GM04503 (cell line): ENCODE measurements at regions not wholly inside any gene's neighbourhood (a gene's known extent, or its start where the extent isn't known, plus 50 kb on each side); places are given as distances from the start of the nearest gene placed in this dataset.
A peak's percentile ranks its signal among the peaks of the same experiment; 100 is the strongest.
"Not testable (repeated sequence)": the region's sequence is repeated elsewhere in the genome, so short reads cannot be mapped to it uniquely, and the experiment has no call there.

ENCODE experiments used
- DNase-seq: peaks from one replicate; pipeline ENCODE4 v3.0.0-alpha.2; 2012; ENCODE audit warnings: low read depth

DNA sequence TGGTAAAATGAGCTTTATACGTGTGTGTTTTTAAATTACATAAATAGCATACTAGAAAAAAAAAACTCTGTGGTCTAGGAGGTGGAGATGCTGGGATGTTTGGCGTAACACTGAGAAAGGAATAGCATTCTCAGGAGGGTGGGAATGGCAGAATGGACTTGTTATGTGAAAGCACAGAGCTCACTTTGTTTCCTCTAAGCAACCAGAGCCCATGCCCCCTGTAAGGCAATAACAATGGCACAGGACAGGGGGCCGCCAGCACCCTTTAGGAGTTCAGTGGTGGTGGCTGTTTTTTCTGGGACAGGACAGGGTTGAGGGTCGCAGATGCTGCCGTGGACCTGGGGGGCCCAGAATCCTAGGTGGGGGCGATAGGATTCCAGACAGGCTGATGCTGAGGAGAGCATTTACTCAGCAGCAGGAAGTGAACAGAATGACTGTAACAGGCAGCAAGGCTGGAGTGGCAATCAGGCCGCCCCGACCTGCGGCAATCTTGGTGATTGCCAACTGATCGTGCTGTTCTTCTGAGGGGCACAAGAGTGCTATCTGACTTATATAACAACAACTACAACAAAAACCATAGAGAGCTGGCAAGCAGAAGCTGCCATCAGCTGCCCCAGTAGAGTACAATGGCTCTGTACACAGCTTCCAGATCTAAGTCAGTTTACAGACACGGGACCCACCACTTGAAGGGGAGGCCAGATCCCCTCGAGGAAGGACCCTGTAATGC is 160.4 kb downstream of the UACA start:
- DNase-seq: no peak

DNA sequence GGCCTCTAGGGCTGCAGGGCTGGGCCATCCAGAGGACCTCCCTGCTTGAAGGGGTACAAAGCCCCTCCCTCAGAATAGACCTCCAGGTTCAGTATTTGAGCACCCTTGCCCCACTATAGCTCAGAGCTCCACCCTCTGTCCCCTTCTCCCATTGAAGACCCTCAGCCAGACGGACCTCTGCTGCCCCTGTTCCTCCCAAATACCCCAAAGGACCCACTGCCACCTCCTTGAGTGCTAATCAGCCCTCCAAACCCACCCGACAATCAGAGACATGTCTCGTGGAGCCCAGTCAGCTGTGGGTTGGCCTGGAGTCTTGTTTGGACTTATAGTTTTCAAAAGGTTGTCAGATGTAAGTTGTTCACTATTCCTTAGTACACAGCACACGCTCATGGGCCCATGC is 161.1 kb downstream of the UACA start:
- no peak for DNase-seq

DNA sequence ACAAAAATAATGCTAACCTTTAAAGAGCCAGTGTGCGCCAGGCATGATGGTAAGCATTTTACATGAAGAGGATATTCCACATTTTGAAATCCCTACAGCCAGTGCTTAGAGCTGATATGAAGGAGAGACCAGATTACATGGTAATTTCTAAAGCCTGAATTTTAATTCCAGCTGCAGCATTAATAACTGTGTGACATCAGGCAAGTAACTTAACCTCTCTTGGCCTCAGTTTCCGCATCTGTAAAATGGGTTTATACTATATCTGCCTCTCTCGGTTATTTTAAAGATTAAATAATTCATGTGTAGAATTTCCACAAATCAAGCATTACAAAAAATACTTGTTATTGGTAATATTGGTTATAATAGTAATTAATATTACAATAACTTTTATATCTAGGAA is 165.4 kb downstream of the UACA start:
- no peak for DNase-seq

DNA sequence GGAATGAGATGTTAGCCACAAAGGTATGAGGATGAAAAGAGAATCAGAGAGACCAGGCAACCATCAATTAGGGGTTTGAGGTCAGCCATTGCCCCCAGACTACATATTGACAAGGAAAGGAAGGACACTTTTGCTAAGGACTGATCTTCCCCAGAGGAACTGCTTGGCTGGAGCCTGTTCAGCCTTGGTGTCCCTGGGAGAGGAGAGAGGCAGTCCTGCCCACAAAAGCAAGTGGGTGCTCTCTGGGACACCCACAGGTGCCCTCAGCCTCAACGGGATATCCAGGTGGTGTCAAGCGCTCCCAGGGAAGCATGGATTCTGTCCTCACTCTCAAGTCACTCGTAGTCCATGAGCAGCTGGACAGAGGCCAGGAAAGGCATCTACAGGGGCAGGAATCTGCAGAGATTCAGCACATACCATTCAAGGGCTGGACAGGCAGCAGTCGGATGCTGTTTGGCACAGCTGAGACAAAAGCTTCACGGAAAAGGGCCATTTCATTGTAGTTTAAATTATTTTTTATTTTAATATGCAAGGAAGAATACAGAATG is 166.2 kb downstream of the UACA start:
- DNase-seq: no peak

DNA sequence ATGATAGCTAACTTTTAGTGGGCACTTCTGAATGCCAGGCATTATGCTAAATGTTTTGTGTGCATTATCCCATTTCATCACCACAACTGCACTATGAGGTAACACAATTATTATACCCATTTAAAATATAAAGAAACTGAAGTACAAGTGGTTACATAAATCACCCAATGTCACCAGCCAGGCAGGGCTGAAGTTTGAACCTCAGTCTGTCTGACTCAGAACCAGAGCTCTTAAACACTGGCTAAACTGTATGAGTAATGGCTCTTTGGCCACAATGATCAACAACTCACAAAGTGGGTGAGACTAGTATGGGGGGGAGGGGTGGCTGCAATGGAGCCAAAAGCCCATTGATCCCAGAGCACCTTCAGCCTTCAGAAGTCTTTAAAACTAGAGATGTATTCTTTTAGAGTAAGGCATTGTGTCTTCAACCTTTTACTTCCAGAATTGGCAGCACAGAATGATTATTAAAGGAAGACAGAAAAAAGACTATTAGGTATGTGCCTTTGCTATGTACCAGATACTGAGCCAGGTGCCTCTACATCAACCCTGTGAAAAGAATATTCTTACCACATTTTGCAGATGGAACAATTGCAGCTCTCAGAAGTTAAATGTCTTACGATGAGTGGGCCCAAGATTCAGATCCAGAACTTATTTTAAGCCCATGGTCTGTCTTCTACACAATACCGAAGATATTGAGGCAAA is 166.9 kb downstream of the UACA start:
- peak; percentile 64 for DNase-seq

DNA sequence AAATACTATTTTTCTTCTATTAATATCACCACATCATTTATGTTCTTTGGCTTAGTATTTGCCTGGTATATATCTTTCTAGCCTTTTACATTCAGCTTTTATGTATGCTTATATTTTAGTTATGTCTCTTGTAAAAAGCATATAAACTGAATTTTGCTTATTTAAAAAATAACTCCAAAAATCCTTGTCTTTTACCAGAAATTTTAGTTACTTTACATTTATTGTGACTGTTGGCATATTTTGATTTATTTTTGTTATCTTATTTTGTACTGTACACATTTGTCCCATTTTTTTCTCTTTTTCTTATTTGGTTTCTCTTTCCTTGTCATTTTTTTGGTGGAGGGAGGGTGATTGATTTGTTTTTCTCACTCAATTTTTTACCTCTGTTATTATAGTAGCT is 169.6 kb downstream of the UACA start:
- no peak for DNase-seq

DNA sequence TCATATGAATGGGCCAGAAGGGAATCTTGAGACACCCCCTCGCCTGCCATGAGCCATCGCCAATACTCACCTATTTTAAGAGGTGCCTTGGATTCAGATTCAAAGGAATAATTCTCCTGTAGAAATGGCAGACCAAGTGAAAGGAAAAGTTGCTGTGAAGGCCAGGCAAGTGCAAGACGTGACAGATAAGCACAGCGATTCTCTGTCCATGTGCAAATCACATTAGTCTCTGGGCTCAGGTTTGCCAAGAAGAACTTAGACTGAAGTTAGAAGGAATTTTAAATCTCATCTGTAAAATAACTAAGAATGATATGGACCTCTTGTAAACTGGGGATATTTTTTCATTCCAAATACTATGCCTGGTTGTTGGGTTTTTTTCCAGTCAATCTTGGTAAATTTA is 173.6 kb downstream of the UACA start:
- DNase-seq: no peak

DNA sequence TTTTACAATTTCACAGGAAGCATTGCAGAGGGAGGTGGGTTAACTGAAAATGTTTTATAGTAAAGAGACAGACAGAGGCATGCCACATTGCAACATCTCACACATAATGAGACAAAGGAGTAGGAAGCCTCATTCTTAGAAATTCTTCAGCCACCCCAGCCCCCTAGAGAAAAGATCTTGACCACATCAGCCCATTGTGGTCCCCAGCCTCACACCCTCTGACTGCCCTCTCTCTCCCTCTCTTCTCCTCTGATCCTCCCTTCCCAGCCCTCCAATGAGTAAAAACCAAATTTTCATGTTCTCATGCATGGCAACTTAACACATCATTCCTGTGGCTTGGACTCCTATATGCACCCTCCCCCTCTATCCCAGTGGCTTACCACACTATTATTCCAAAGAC is 174.1 kb downstream of the UACA start:
- peak; percentile 82 for DNase-seq

DNA sequence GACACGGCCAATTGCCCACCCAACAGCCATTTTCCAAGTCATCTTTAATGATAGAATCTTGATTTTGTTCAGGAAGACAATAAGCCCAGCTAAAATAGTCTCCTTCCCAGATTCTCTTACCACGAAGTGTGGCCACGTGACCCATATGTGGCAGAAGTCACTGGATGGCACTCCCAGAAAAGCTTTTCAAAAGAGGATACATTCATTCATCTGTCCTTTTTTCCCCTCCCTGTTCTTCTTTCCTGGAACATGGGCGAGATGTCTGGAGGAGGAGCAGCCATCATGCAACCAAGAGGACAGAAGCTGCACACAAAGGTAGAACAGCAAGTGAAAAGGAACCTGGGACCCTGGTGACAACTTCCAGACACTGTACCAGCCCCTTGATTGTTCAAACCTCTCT is 174.7 kb downstream of the UACA start:
- no peak for DNase-seq

DNA sequence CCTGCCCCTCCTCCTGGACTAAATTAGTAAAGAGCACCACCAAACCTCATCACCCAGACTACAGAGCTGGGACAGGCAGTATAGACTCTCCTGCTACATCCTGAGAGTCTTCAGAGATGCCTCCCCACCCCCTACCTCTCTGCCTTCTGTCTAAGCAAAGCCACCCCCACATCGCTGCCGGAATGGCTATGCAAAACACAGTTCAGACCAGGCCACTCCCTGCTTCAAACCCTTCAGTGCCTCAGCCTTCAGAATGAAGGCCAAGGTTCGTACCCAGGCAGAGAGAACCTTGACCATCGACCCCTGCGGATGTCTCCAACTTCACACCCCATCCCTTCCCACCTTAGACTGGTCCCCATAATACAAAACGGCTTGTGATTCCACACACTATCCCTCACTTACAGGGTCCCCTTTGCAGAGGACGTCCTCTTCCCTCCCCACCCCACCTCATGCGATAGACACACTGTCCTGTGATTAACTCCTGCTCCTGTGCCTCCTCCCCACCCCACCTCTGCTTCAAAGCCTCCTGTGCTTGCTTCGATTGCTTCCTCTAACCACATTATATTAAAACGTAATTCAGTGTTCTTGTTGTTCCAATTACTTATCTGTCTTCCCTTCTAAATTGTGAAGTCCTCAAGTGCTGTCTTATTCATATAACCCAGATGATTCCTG is 175.3 kb downstream of the UACA start:
- DNase-seq: no peak

DNA sequence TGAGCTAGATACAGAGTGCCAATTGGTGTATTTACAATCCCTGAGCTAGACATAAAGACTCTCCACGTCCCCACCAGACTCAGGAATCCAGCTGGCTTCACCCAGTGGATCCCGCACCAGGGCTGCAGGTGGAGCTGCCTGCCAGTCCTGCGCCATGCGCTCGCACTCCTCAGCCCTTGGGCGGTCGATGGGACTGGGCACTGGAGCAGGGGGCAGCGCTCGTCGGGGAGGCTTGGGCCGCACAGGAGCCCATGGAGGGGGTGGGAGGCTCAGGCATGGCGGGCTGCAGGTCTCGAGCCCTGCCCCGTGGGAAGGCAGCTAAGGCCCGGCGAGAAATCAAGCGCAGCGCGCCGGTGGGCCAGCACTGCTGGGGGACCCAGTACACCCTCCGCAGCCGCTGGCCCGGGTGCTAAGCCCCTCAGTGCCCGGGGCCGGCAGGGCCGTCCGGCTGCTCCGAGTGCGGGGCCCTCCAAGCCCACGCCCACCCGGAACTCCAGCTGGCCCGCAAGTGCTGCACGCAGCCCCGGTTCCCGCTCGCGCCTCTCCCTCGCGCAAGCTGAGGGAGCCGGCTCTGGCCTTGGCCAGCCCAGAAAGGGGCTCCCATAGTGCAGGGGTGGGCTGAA is 176.2 kb downstream of the UACA start:
- DNase-seq: not testable (repeated sequence)

DNA sequence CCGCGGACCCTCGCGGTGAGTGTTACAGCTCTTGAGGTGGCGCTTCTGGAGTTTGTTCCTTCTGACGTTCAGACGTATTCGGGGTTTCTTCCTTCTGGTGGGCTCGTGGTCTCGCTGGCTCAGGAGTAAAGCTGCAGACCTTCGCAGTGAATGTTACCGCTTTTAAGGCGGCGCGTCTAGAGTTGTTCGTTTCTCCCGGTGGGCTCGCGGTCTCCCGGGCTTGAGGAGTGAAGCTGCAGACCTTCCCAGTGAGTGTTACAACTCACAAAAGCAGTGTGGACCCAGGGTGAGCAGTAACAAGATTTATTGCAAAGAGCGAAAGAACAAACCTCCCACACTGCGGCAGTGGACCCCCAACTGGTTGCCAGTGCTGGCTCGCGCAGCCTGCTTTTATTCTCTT is 177.1 kb downstream of the UACA start:
- DNase-seq: no peak

DNA sequence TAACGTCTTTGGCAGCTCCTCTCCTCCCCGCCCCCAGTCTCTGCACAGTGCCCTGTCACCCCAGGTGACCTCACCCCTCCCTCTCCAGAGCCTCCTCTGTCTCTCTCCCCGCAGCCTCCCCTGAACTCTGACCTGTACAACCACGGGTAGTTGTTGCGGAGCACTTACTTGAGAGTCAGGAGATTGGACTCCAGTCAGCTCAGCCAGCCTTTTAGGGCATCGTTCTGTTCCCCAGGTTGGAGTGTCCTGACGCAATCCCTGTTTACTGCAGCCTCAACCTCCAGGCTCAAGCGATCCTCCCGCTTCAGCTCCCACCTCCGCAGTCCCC is 177.7 kb downstream of the UACA start:
- DNase-seq: no peak

DNA sequence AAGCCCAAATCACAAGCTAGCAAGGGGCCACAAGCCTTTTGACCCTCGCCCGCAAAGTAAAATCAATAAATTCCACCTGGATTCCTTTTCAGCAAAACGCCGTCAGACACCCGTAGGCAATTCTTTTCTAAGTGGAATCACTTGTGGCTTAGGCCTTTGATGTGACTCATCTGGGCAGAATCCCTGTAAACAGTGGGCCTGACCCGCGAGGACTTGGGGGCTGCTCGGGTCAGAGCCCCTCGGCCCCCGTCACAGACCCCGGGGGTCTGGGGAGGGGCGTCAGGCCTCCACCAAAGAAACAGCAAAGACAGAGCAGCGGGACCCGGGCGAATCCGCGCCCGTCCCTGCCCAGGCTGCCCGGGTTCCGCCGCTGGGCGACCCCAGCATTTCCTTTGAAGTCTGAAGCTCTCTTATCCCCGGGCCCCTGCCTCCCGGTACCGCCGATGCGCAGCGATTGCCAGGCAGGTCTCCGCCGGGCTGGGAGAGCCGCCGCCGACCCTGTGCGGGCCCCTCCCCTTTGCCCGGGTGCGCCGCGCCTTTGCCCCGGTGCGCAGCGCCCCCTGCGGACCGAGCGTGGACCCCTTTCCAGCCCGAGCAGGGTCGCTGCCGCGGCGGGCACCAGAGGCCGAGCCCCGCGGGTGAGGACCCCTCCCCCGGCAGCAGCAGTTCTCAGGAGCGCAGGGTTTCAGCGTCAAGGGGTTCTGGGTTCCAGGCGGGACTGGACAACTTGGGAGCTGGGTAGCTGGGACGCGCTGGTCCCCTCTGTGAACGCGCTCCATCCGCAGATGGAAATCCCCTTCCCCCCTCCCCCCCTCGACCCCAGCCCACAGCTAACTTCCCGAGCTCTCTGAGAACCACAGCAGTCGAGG is 178.3 kb downstream of the UACA start:
- no peak for DNase-seq

DNA sequence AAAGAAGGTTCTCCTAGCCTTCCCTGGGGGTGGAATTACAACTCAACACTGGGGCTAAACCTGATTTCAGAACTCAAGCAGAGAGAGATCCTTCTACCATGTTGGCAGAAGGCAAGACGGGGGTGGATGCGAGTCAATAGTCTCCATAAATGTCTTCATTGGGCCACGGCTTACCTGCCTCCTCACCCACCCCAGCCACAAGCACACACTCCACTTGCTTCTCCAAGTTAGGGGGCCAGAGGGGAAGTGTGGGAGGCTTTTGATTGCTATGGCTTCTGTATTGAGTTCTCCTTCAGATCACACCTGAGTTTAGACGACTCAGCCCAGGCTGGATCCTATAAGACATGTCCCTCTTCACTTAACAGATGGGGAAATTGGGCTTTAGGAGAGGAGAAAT is 178.9 kb downstream of the UACA start:
- no peak for DNase-seq

DNA sequence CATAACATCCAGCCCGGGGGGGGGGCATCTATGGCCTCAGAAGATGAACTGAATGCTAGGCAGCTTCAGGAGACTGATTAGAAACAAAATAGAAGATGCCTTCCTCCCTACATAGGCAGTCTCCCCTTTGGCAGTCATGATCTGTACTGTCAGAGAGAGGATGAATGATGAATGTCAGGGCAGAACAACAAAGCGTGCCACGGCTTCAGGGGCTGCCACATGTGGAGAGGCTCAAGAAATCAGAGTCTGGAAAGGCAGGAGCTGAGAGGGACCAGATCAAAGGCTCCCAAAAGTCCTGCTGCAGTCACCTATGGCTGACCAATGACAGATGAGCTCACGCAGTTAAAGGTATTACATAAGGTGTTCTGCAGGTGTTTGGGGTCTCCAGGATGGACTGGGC is 180.4 kb downstream of the UACA start:
- DNase-seq: no peak

DNA sequence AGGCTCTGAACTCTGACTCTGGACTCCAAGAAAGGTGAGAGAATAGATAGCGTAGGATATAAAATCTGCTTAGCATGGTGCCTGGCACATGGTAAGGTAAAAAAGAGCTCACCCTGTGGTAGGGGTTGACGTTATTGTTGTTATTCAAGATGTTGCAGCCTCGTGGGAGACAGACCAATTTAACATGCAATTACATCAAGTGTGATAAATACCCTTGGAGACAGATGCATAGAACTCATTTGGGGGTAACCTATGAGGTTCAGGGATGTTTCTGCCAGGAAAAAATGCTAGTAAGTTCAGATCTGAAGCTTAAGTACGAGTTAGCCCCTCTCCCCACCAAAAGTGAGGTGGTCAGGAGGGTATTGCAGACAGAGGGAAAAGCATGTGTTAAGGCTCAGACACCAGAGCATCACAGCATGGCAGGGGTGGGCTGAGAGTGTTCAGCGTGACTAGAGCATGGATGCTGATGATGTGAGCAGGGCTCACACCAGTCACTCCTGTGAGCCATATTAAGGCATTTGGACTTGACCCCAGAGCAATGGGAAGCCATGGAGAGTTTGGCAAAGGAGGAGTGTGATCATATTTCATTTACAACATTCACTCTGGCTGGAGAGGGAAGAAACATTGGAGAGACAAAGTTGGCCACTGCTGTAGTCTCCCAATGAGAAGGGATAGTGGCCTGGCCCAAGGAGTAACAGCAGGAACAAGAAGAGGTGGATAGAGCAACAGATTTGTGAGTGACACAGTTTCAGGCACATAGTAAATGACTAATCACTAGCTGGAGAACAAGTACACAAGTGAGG is 181.0 kb downstream of the UACA start:
- DNase-seq: peak; percentile 56

DNA sequence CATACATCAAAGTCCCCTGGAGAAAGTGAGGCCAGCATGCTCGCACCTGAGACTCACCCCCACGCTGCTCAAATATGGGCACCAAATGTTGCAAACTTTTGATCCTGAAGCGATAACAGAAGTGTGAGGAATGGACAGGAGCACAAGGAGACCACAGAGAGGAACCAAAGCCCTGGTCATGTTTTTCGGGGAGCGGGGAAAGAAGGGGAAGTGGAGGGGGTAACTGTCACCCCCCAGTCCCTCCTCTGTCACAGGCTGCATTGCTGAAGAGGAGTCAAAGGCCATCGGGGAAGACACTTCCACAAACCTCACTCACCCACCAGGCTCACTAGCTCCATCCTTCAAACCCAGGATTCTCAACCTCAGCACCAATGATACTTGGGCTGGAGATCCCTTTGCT is 182.4 kb downstream of the UACA start:
- DNase-seq: no peak

DNA sequence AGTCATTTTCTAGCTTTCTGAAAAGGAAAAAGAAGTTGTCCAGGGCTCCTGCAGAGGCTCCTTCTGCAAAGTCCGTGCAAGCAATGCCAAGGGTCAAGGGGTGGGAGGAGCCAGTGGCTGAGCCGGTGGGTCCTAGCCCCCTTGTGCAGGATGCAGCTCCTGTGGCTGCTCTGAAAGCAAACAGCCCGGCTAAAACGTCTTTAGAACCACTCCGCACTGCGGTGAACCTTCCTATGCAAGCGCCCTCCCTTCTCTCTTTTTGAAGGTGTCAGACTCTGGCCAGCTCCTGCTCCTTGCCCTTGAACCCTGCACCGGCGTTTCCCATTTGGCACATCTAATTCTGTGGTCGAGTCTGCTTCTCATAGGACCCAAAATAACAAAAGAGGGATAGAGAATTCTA is 183.1 kb downstream of the UACA start:
- DNase-seq: no peak

DNA sequence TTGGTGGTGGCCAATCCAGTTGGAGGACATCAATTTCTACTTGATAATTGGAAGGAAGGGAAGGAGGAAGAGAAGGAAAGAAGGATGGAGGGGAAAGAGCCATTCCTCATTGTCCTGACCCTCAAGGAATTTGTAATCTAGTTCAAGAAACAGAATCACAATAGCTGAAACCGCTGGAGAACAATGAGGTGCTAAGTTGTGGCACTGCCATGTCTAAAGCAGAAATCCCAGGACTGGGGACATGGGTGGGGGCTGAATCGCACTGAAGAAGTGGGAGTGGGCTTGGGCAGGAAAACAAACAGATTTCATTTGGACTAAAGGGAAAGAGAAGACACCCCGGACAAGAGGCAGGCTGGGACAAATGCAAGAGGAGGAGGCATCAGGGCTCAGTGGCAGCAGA is 183.6 kb downstream of the UACA start:
- no peak for DNase-seq

DNA sequence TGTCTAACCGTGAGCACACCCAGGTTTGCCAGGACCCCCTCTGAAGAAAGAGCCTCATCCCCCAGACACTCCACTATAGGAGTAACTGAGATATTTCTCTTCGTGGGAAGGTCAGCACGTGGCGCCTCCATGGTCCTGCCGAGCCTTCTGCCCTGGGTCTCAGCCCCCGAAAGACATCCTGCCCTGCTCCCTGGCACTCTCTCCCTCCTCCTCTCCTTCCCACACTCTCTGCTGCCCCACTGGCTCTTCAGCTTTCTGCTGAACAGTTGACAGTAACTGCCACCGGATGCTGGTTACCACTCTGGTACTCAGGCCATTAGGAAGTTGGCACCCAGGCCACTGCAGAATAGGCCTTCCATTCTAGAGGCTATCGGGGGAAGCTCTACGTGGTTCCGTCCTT is 185.2 kb downstream of the UACA start:
- no peak for DNase-seq
